Hepatocyte (in vitro differentiated cells): ENCODE measurements at regions not wholly inside any gene's neighbourhood (a gene's known extent, or its start where the extent isn't known, plus 50 kb on each side); places are given as distances from the start of the nearest gene placed in this dataset.

Source experiments
- DNase-seq: peaks from one replicate; pipeline ENCODE4 v3.0.0-alpha.2; 2016; ENCODE audit warnings: low spot score
- H2AFZ ChIP-seq: fragments of 200-600 bp; sonication (generic); 2 replicates; pipeline ENCODE4 v1.6.0; 2016; ENCODE audit warnings: antibody characterized with exemption, mild to moderate bottlenecking
- H3K27ac ChIP-seq: fragments of 200-600 bp; sonication (generic); 2 replicates; pipeline ENCODE4 v1.5.1; 2016; ENCODE audit warnings: mild to moderate bottlenecking
- H3K27me3 ChIP-seq: fragments of 200-600 bp; sonication (generic); 2 replicates; pipeline ENCODE4 v1.6.1; 2016
- H3K36me3 ChIP-seq: fragments of 200-600 bp; sonication (generic); replicated peaks from 2 replicates; pipeline ENCODE4 v1.5.1; 2016; ENCODE audit warnings: low read depth; ENCODE audit not compliant: insufficient read depth
- H3K4me1 ChIP-seq: fragments of 200-600 bp; sonication (generic); 2 replicates; pipeline ENCODE4 v1.5.1; 2016; ENCODE audit warnings: mild to moderate bottlenecking, moderate library complexity; ENCODE audit not compliant: insufficient read depth
- H3K4me2 ChIP-seq: fragments of 200-600 bp; sonication (generic); 2 replicates; pipeline ENCODE4 v1.6.0; 2016
- H3K4me3 ChIP-seq: fragments of 200-600 bp; sonication (generic); 2 replicates; pipeline ENCODE4 v1.5.1; 2016; ENCODE audit warnings: mild to moderate bottlenecking
- H3K79me2 ChIP-seq: fragments of 200-600 bp; sonication (generic); 2 replicates; pipeline ENCODE4 v1.6.0; 2017; ENCODE audit warnings: mild to moderate bottlenecking
- H3K9me2 ChIP-seq: fragments of 200-600 bp; sonication (generic); replicated peaks from 2 replicates; pipeline ENCODE4 v1.6.0; 2017; ENCODE audit warnings: mild to moderate bottlenecking; ENCODE audit not compliant: insufficient read depth
- H3K9me3 ChIP-seq: fragments of 200-600 bp; sonication (generic); 2 replicates; pipeline ENCODE4 v1.5.1; 2016; ENCODE audit warnings: low read depth, mild to moderate bottlenecking
- H4K20me1 ChIP-seq: fragments of 200-600 bp; sonication (generic); 2 replicates; pipeline ENCODE4 v1.6.0; 2016; ENCODE audit warnings: mild to moderate bottlenecking; ENCODE audit not compliant: insufficient read depth, poor library complexity, severe bottlenecking
- EZH2 ChIP-seq: fragments of 200-600 bp; sonication (generic); IDR thresholded peaks from 2 replicates; pipeline ENCODE4 v1.6.1; 2016; ENCODE audit warnings: antibody characterized with exemption, mild to moderate bottlenecking, borderline replicate concordance
- EZH2phosphoT487 ChIP-seq: fragments of 200-600 bp; sonication (generic); IDR thresholded peaks from one replicate; pipeline ENCODE4 v1.6.1; 2018; ENCODE audit warnings: antibody characterized with exemption, mild to moderate bottlenecking, low read depth, moderate library complexity; ENCODE audit not compliant: unreplicated experiment, severe bottlenecking
- WGBS: methylation state at CpG from one replicate; pipeline ENCODE4 v1.1.6; 2016; ENCODE audit warnings: low lambda C conversion rate; ENCODE audit errors: missing lambda C conversion rate; 5-methylcytosine and 5-hydroxymethylcytosine counted together
- TF ChIP-seq, protein P1 (sequence below): fragments of 200-600 bp; sonication (generic); IDR thresholded peaks from 2 replicates; pipeline ENCODE4 v1.5.1; 2016; ENCODE audit warnings: antibody characterized with exemption, mild to moderate bottlenecking; ENCODE audit not compliant: poor library complexity

DNA sequence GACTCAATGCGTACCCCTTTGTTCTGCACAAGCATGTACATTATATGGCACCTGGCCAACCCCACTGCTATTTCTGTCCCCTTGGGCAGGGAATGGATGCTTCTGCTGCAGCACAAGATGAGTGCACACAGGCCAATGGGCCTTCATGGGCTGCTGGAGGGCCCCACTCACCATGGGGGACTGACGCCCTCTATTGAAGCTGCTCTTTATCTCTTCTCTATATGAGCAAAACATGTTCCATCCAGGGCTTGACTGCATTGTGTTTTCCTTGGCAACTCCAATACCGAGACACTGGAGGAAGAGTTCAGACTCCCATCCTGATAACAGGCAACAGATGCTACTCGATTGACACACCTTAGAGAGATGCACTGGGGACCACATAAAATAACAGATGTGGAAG lies 251.6 kb upstream of the NCKAP5 start:
- Histone ChIP-seq H3K27ac (no peak overlapping the region), H3K9me3 (no peaks in the 10 kb centered on the region), H4K20me1 (no peaks in the 10 kb centered on the region), H3K9me2 (no peaks in the 10 kb centered on the region), H3K4me3 (no peak overlapping the region), H3K4me2 (no peak overlapping the region), H2AFZ (no peak overlapping the region), H3K79me2 (no peaks in the 10 kb centered on the region), H3K36me3 (no peaks in the 10 kb centered on the region), H3K27me3 (no peaks in the 10 kb centered on the region), H3K4me1 (no peaks in the 10 kb centered on the region)
- TF ChIP-seq EZH2phosphoT487 (no peak), EZH2 (no peak)
- TF ChIP-seq, protein P1, sequence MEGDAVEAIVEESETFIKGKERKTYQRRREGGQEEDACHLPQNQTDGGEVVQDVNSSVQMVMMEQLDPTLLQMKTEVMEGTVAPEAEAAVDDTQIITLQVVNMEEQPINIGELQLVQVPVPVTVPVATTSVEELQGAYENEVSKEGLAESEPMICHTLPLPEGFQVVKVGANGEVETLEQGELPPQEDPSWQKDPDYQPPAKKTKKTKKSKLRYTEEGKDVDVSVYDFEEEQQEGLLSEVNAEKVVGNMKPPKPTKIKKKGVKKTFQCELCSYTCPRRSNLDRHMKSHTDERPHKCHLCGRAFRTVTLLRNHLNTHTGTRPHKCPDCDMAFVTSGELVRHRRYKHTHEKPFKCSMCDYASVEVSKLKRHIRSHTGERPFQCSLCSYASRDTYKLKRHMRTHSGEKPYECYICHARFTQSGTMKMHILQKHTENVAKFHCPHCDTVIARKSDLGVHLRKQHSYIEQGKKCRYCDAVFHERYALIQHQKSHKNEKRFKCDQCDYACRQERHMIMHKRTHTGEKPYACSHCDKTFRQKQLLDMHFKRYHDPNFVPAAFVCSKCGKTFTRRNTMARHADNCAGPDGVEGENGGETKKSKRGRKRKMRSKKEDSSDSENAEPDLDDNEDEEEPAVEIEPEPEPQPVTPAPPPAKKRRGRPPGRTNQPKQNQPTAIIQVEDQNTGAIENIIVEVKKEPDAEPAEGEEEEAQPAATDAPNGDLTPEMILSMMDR: no peak
- no peak for DNase-seq
- WGBS: 90% methylated on average over 4 of the region's 4 CpGs

- Histone ChIP-seq H2AFZ (no peak overlapping the region), H3K9me3 (no peaks in the 10 kb centered on the region), H3K9me2 (no peaks in the 10 kb centered on the region), H3K4me1 (no peaks in the 10 kb centered on the region), H3K36me3 (no peaks in the 10 kb centered on the region), H3K4me2 (no peak overlapping the region), H3K79me2 (no peaks in the 10 kb centered on the region), H3K27me3 (no peaks in the 10 kb centered on the region), H4K20me1 (no peaks in the 10 kb centered on the region), H3K4me3 (no peak overlapping the region), H3K27ac (no peak overlapping the region)
- TF ChIP-seq EZH2 (no peak), EZH2phosphoT487 (no peak)
- TF ChIP-seq, protein P1: no peak
- 82% methylated on average over 3 of the region's 3 CpGs for WGBS
- no peak for DNase-seq
Measured at GRCh38 chr2:133821107-133821760, 253.0 kb upstream of the NCKAP5 start.

GRCh38 chr2:133822517-133823225 lies 254.4 kb upstream of the NCKAP5 start:
- no peak overlapping the region for H2AFZ ChIP-seq
- H3K4me3 ChIP-seq: no peak overlapping the region
- no peak for TF ChIP-seq EZH2
- TF ChIP-seq, protein P1: no peak
- TF ChIP-seq EZH2phosphoT487: no peak
- H3K27ac ChIP-seq: no peak overlapping the region
- no peaks in the 10 kb centered on the region for H3K79me2 ChIP-seq
- H4K20me1 ChIP-seq: no peaks in the 10 kb centered on the region
- DNase-seq: no peak
- no peaks in the 10 kb centered on the region for H3K9me3 ChIP-seq
- H3K27me3 ChIP-seq: no peaks in the 10 kb centered on the region
- H3K4me2 ChIP-seq: no peak overlapping the region
- WGBS: 93% methylated on average over 10 of the region's 10 CpGs
- H3K9me2 ChIP-seq: no peaks in the 10 kb centered on the region
- H3K4me1 ChIP-seq: no peaks in the 10 kb centered on the region
- no peaks in the 10 kb centered on the region for H3K36me3 ChIP-seq
